Tibial nerve (tissue), 4 donors: ENCODE measurements at regions not wholly inside any gene's neighbourhood (a gene's known extent, or its start where the extent isn't known, plus 50 kb on each side); places are given as distances from the start of the nearest gene placed in this dataset.

Source experiments
- DNase-seq, 2 donors: peaks; one replicate each; pipeline ENCODE4 v3.0.0-alpha.2; 2019; ENCODE audit warnings: low spot score in 2 of 2
- H3K27ac ChIP-seq, 4 donors: fragments of 200-600 bp; sonication (generic) in 3 of 4; one replicate each; pipeline ENCODE4 v1.5.1; 2017 to 2019; ENCODE audit warnings: mild to moderate bottlenecking in 1 of 4
- H3K27me3 ChIP-seq, 2 donors: fragments of 200-600 bp; sonication (generic) in 1 of 2; one replicate each; pipeline versions ENCODE4 v1.5.1 to v1.6.0; 2017 to 2019
- H3K36me3 ChIP-seq, 3 donors: fragments of 200-600 bp; sonication (generic); one replicate each; pipeline ENCODE4 v1.5.1; 2018 to 2019
- H3K4me1 ChIP-seq, 4 donors: fragments of 200-600 bp; sonication (generic) in 3 of 4; one replicate each; pipeline ENCODE4 v1.5.1; 2017 to 2019
- H3K4me3 ChIP-seq, 4 donors: fragments of 200-600 bp; sonication (generic) in 3 of 4; one replicate each; pipeline ENCODE4 v1.5.1; 2017 to 2019; ENCODE audit warnings: mild to moderate bottlenecking in 1 of 4, moderate library complexity in 1 of 4
- H3K9me3 ChIP-seq, 4 donors: fragments of 200-600 bp; sonication (generic) in 3 of 4; one replicate each; pipeline ENCODE4 v1.5.1; 2017 to 2019
- EP300 ChIP-seq, 2 donors: sonication (generic); formaldehyde crosslinking; IDR thresholded peaks; one replicate each; pipeline ENCODE4 v1.6.1; 2017; ENCODE audit warnings: antibody characterized with exemption in 2 of 2, mild to moderate bottlenecking in 1 of 2
- POLR2A ChIP-seq, 2 donors: fragments of 450-650 bp; IDR thresholded peaks; one replicate each; pipeline ENCODE4 v1.6.1; 2017; ENCODE audit warnings: antibody characterized with exemption in 2 of 2, mild to moderate bottlenecking in 2 of 2, moderate library complexity in 2 of 2
- WGBS, 2 donors: methylation state at CpG; one replicate each; pipeline ENCODE4 v1.1.5; 2018; 5-methylcytosine and 5-hydroxymethylcytosine counted together
- TF ChIP-seq, protein P1 (sequence below), 5 experiments: fragments of 200-600 bp in 3 of 5; fragments of 450-650 bp in 2 of 5; sonication (generic) in 3 of 5; IDR thresholded peaks; one replicate each; pipeline ENCODE4 v1.5.1; 2016 to 2019; ENCODE audit warnings: antibody characterized with exemption in 5 of 5, mild to moderate bottlenecking in 3 of 5, moderate library complexity in 2 of 5

DNA sequence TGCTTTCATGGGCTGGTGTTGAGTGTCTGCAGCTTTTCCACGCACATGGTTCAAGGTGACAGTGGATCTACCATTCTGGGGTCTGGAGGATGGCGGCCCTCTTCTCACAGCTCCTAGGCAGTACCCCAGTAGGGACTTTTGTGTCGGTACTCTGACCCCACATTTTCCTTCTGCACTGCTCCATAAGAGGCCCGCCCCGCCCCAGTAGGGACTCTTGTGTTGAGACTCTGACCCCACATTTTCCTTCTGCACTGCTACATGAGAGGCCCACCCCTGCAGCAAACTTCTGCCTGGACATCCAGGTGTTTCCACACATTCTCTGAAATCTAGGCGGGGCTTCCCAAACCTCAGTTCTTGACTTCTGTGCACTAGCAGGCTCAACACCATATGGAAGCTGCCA lies 383.4 kb upstream of the MEIS2 start:
- DNase-seq: no peak
- Histone ChIP-seq H3K9me3 (peaks cover 0 to 3% (median 0%) of the 10 kb centered on the region in 4 donors), H3K27me3 (no peaks in the 10 kb centered on the region), H3K27ac (no peak overlapping the region), H3K4me1 (no peaks in the 10 kb centered on the region), H3K4me3 (no peak overlapping the region), H3K36me3 (no peaks in the 10 kb centered on the region)
- TF ChIP-seq, protein P1, sequence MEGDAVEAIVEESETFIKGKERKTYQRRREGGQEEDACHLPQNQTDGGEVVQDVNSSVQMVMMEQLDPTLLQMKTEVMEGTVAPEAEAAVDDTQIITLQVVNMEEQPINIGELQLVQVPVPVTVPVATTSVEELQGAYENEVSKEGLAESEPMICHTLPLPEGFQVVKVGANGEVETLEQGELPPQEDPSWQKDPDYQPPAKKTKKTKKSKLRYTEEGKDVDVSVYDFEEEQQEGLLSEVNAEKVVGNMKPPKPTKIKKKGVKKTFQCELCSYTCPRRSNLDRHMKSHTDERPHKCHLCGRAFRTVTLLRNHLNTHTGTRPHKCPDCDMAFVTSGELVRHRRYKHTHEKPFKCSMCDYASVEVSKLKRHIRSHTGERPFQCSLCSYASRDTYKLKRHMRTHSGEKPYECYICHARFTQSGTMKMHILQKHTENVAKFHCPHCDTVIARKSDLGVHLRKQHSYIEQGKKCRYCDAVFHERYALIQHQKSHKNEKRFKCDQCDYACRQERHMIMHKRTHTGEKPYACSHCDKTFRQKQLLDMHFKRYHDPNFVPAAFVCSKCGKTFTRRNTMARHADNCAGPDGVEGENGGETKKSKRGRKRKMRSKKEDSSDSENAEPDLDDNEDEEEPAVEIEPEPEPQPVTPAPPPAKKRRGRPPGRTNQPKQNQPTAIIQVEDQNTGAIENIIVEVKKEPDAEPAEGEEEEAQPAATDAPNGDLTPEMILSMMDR (IDR thresholded peaks at IDR 0.05): no peak
- TF ChIP-seq POLR2A (IDR thresholded peaks at IDR 0.05): no peak
- TF ChIP-seq EP300 (IDR thresholded peaks at IDR 0.05): no peak
- 90 to 92% methylated on average over 6 of the region's 6 CpGs for WGBS, 2 donors

DNA sequence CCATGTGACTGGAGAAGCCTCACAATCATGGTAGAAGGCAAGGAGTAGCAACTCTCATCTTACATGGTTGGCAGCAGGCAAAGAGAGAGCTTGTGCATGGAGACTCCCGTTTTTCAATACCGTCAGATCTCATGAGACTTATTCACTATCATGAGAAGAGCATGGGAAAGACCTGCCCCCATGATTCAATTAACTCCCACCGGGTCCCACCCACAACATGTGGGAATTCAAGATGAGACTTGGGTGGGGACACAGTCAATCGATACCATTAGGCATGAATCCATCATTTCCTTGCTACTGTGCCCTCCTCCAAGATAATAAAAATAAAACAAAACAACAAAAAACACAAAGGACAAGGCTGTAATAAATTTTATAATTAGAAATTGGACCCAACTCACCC lies 384.7 kb upstream of the MEIS2 start:
- TF ChIP-seq POLR2A (IDR thresholded peaks at IDR 0.05) (no peak), EP300 (IDR thresholded peaks at IDR 0.05) (no peak)
- TF ChIP-seq, protein P1 (IDR thresholded peaks at IDR 0.05): no peak
- no peaks in the 10 kb centered on the region for H3K4me1 ChIP-seq
- DNase-seq: no peak
- H3K36me3 ChIP-seq: no peaks in the 10 kb centered on the region
- H3K27me3 ChIP-seq: no peaks in the 10 kb centered on the region
- no peak overlapping the region for H3K27ac ChIP-seq
- WGBS, 2 donors: 79 to 90% methylated on average over 4 of the region's 4 CpGs
- no peak overlapping the region for H3K4me3 ChIP-seq
- peaks cover 0 to 3% (median 0%) of the 10 kb centered on the region in 4 donors for H3K9me3 ChIP-seq

DNA sequence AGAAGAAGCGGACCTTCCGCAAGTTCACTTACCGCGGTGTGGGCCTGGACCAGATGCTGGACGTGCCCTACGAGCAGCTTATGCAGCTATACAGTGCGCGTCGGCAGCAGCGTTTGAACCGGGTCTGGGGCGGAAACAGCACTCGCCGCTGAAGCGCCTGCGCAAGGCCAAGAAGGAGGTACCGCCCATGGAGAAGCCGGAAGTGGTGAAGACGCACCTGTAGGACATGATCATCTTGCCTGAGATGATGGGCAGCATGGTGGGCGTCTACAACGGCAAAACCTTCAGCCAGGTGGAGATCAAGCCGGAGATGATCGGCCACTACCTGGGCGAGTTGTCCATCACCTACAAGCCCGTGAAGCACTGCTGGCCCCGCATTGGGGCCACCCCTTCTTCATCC lies 390.4 kb upstream of the MEIS2 start:
- DNase-seq: no peak
- Histone ChIP-seq H3K27me3 (no peaks in the 10 kb centered on the region), H3K27ac (no peak overlapping the region), H3K9me3 (no peaks in the 10 kb centered on the region), H3K4me3 (no peak overlapping the region), H3K36me3 (no peaks in the 10 kb centered on the region), H3K4me1 (no peaks in the 10 kb centered on the region)
- WGBS, 2 donors: 95 to 97% methylated on average over 26 of the region's 26 CpGs
- TF ChIP-seq EP300 (IDR thresholded peaks at IDR 0.05) (no peak), POLR2A (IDR thresholded peaks at IDR 0.05) (no peak)
- TF ChIP-seq, protein P1 (IDR thresholded peaks at IDR 0.05): no peak

DNA sequence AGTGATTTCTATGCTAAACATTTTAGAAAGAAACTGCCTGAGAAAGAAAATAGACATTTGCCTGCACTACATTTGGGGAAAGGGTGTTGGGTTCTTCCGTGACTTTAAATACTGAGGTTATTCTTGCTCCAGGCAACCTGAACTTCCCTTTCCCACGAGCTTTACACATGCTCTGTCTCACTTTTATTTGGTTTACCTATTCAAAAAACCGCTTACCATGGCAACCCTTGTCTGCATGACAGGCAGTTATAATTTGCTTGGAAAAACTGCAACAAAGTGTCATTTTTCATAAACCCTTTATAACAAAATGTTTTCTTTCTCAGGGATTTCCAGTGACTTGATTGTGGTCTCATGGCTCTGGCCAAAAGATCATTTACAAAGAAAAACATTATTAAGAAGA lies 416.3 kb upstream of the MEIS2 start:
- H3K27me3 ChIP-seq: no peaks in the 10 kb centered on the region
- no peak overlapping the region for H3K27ac ChIP-seq
- TF ChIP-seq EP300 (IDR thresholded peaks at IDR 0.05) (no peak), POLR2A (IDR thresholded peaks at IDR 0.05) (no peak)
- TF ChIP-seq, protein P1 (IDR thresholded peaks at IDR 0.05): no peak
- no peaks in the 10 kb centered on the region for H3K9me3 ChIP-seq
- DNase-seq: no peak
- H3K4me1 ChIP-seq: no peaks in the 10 kb centered on the region
- 66% methylated on average over 3 of the region's 3 CpGs for WGBS, 2 donors
- H3K4me3 ChIP-seq: no peak overlapping the region
- H3K36me3 ChIP-seq: no peaks in the 10 kb centered on the region

DNA sequence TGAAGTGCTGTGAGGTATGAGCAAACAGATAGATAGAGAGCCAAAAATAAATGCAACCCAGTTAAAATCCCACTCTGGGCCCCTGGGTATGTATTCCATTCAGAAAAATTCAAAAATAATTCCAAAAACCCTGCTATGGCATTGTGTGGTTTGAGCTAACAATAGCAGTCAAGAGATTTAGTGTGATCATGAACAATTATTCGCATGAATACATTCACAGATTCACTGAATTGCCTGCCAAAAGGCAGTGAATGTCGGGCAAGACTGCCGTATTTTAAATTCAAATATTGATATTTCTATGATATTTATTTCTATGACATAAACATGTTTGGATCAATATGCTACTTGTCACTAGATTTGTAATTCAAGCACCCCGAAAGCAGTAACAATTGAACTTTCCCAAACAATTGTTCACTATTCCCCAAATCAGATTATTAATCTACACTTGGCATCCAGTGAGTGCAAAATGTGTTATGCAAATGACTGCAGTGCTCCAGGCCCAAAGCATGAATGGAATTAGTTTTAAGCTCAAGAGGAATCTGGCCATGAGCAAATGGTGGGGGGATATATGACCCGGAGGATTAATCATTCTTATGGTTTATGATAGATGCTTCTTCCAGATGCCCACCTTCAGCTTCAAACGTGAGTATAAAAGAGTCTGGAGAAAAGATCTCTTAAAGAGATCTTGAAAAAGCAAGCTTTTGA lies 417.0 kb upstream of the MEIS2 start:
- WGBS, 2 donors: 37 to 46% methylated on average over 6 of the region's 6 CpGs
- H3K4me1 ChIP-seq: no peaks in the 10 kb centered on the region

More for the DNA sequence above, 417.0 kb upstream of the MEIS2 start:
- no peak for DNase-seq
- no peak overlapping the region for H3K27ac ChIP-seq
- no peaks in the 10 kb centered on the region for H3K36me3 ChIP-seq
- no peak overlapping the region for H3K4me3 ChIP-seq
- H3K9me3 ChIP-seq: no peaks in the 10 kb centered on the region
- TF ChIP-seq, protein P1 (IDR thresholded peaks at IDR 0.05): no peak
- TF ChIP-seq EP300 (IDR thresholded peaks at IDR 0.05): no peak
- TF ChIP-seq POLR2A (IDR thresholded peaks at IDR 0.05): no peak
- H3K27me3 ChIP-seq: no peaks in the 10 kb centered on the region
